CD4-positive, alpha-beta T cell (primary cell): ENCODE measurements at regions not wholly inside any gene's neighbourhood (a gene's known extent, or its start where the extent isn't known, plus 50 kb on each side); places are given as distances from the start of the nearest gene placed in this dataset.

Experiments used
- ATAC-seq: fragments of 200-7000 bp; cut with Tn5 transposase; one replicate; pipeline ENCODE4 v1.10.0; 2022; ENCODE audit warnings: mild to moderate bottlenecking; ENCODE audit not compliant: poor library complexity
- CTCF ChIA-PET: fragments of 350-600 bp; sonication (Branson Sonifier 250); formaldehyde crosslinking; loops from one replicate; lab custom pipeline; 2021; ENCODE audit warnings: antibody characterized with exemption, inconsistent platforms; lab: Charles Lee
- POLR2A ChIA-PET: fragments of 350-600 bp; sonication (Branson Sonifier 250); formaldehyde crosslinking; loops from one replicate; lab custom pipeline; 2021; ENCODE audit warnings: antibody characterized with exemption, inconsistent platforms; lab: Charles Lee
- DNase-seq, 14 experiments: peaks; one replicate each; pipeline ENCODE4 v3.0.0-alpha.2; 2013 to 2020; ENCODE audit warnings: mixed read lengths in 2 of 14
- H3K27ac ChIP-seq, 2 donors: one replicate each; pipeline versions ENCODE4 v1.5.1 to v1.7.0; 2013; ENCODE audit warnings: low read length in 2 of 2, low read depth in 1 of 2, mild to moderate bottlenecking in 1 of 2
- H3K27me3 ChIP-seq, 2 experiments: 1 replicate in 1 of 2; 2 replicates in 1 of 2; pipeline versions ENCODE4 v1.6.1 to v1.7.0; 2013; ENCODE audit warnings: low read length in 2 of 2, control low read depth in 1 of 2, mild to moderate bottlenecking in 1 of 2, moderate library complexity in 1 of 2; ENCODE audit not compliant: insufficient read depth in 2 of 2, control insufficient read depth in 1 of 2
- H3K36me3 ChIP-seq: one replicate; pipeline ENCODE4 v1.6.1; 2013; ENCODE audit warnings: low read length, control low read depth; ENCODE audit not compliant: insufficient read depth
- H3K4me1 ChIP-seq: one replicate; pipeline ENCODE4 v1.6.1; 2013; ENCODE audit warnings: low read length, control low read depth; ENCODE audit not compliant: insufficient read depth
- H3K4me3 ChIP-seq: one replicate; pipeline ENCODE4 v1.5.1; 2013; ENCODE audit warnings: mild to moderate bottlenecking, low read length, moderate library complexity
- H3K9me3 ChIP-seq, 2 experiments: 1 replicate in 1 of 2; 2 replicates in 1 of 2; pipeline versions ENCODE4 v1.6.1 to v1.7.0; 2013; ENCODE audit warnings: low read length in 2 of 2, mild to moderate bottlenecking in 2 of 2, control low read depth in 1 of 2, moderate library complexity in 1 of 2; ENCODE audit not compliant: control insufficient read depth in 1 of 2, insufficient read depth in 1 of 2
- H3K27ac Mint-ChIP-seq: one replicate; pipeline ENCODE4 v1.8.0; 2020; ENCODE audit warnings: mixed read lengths
- H3K27me3 Mint-ChIP-seq: one replicate; pipeline ENCODE4 v1.8.0; 2021; ENCODE audit warnings: mixed read lengths
- H3K36me3 Mint-ChIP-seq: one replicate; pipeline ENCODE4 v1.8.0; 2021; ENCODE audit warnings: low read depth, mixed read lengths
- H3K4me1 Mint-ChIP-seq: one replicate; pipeline ENCODE4 v1.8.0; 2021; ENCODE audit warnings: low read depth, mixed read lengths
- H3K4me3 Mint-ChIP-seq: one replicate; pipeline ENCODE4 v1.8.0; 2020; ENCODE audit warnings: mild to moderate bottlenecking, mixed read lengths
- H3K9me3 Mint-ChIP-seq: one replicate; pipeline ENCODE4 v1.8.0; 2020; ENCODE audit warnings: mixed read lengths
- intact Hi-C, 2 experiments: fragments of 100-400 bp; cut with DNase I in 1 of 2; cut with micrococcal nuclease in 1 of 2; formaldehyde crosslinking; loops; one replicate each; pipeline versions ENCODE4 v1.15.1 to v1.9.0; 2023 to 2025; cut with DNase I, micrococcal nuclease
- TF ChIP-seq, protein P1 (sequence below): fragments of 200-600 bp; IDR thresholded peaks from one replicate; pipeline ENCODE4 v1.8.0; 2022; ENCODE audit warnings: antibody characterized with exemption, mild to moderate bottlenecking

DNA sequence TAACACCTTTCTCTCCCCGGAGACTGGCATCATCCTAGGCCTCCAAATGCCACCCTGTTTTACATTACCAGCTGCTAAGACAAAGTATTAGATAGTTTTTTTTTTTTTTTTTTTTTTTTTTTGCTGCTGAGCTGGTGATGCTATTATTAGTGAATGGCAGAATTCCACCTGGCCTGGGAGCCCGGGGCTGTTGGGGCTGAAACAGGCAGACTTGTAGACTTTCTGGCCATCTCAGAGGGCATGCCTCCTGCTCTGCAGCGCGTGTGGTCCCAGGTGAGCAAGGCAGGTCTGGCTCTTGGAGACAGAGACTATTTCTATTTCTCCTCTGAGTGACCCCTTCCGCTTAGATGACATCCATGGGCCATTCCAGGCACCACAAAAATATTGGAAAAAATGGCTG lies 104.2 kb downstream of the EMX2 start:
- peaks cover 0 to 7% of the 10 kb centered on the region in 2 experiments for H3K27me3 ChIP-seq
- intact Hi-C loops, result no loop called here
- ChIA-PET POLR2A (interaction anchor here (0.9 kb wide), 1 partner anchor 15 kb away, joined by 3 read pairs; no protein-coding TSS in a partner anchor), CTCF (no interaction called here)
- DNase-seq, result no peak
- H3K27ac ChIP-seq, result no peak overlapping the region
- H3K36me3 Mint-ChIP-seq, result no peaks in the 10 kb centered on the region
- no peak overlapping the region for H3K27ac Mint-ChIP-seq
- no peaks in the 10 kb centered on the region for H3K4me1 Mint-ChIP-seq
- peaks cover 4% of the 10 kb centered on the region for H3K9me3 Mint-ChIP-seq
- TF ChIP-seq, protein P1, sequence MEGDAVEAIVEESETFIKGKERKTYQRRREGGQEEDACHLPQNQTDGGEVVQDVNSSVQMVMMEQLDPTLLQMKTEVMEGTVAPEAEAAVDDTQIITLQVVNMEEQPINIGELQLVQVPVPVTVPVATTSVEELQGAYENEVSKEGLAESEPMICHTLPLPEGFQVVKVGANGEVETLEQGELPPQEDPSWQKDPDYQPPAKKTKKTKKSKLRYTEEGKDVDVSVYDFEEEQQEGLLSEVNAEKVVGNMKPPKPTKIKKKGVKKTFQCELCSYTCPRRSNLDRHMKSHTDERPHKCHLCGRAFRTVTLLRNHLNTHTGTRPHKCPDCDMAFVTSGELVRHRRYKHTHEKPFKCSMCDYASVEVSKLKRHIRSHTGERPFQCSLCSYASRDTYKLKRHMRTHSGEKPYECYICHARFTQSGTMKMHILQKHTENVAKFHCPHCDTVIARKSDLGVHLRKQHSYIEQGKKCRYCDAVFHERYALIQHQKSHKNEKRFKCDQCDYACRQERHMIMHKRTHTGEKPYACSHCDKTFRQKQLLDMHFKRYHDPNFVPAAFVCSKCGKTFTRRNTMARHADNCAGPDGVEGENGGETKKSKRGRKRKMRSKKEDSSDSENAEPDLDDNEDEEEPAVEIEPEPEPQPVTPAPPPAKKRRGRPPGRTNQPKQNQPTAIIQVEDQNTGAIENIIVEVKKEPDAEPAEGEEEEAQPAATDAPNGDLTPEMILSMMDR, result no peak
- H3K9me3 ChIP-seq, result peaks cover 0 to 8% of the 10 kb centered on the region in 2 experiments
- H3K27me3 Mint-ChIP-seq, result peaks cover 26% of the 10 kb centered on the region
- no peak overlapping the region for H3K4me3 Mint-ChIP-seq
- no peaks in the 10 kb centered on the region for H3K4me1 ChIP-seq
- no peaks in the 10 kb centered on the region for H3K36me3 ChIP-seq
- no peak overlapping the region for H3K4me3 ChIP-seq
- no peak for ATAC-seq

DNA sequence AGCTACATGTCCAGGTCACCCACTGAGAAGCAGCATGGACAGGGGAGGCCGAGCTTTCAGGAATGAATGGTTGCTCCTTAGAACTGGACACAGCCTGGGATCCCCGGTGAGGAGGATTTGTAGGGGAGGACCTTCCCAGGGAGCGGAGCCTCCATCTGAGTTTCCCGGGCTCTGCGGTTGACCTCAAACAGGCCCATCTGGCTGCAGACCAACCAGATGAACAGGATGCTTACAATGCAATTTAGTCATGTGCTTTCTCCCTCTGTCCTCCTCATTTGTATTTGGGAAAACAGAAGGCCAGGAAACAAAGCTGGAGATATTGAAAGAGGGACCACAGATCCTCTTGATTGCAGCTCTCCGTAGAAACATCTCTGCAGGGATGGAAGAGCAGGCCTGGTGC lies 104.8 kb downstream of the EMX2 start:
- CTCF ChIA-PET, result no interaction called here
- no peaks in the 10 kb centered on the region for H3K36me3 ChIP-seq
- H3K27ac Mint-ChIP-seq, result no peak overlapping the region
- peaks cover 0 to 7% of the 10 kb centered on the region in 2 experiments for H3K27me3 ChIP-seq
- intact Hi-C loops, result no loop called here
- H3K9me3 Mint-ChIP-seq, result peaks cover 4% of the 10 kb centered on the region
- H3K9me3 ChIP-seq, result peaks cover 0 to 8% of the 10 kb centered on the region in 2 experiments
- no peak overlapping the region for H3K4me3 ChIP-seq
- POLR2A ChIA-PET, result no interaction called here
- H3K36me3 Mint-ChIP-seq, result no peaks in the 10 kb centered on the region
- H3K27me3 Mint-ChIP-seq, result peaks cover 21% of the 10 kb centered on the region
- no peaks in the 10 kb centered on the region for H3K4me1 Mint-ChIP-seq
- DNase-seq, result no peak
- no peak overlapping the region for H3K4me3 Mint-ChIP-seq
- TF ChIP-seq, protein P1, result no peak
- no peak for ATAC-seq
- H3K4me1 ChIP-seq, result no peaks in the 10 kb centered on the region
- H3K27ac ChIP-seq, result no peak overlapping the region

DNA sequence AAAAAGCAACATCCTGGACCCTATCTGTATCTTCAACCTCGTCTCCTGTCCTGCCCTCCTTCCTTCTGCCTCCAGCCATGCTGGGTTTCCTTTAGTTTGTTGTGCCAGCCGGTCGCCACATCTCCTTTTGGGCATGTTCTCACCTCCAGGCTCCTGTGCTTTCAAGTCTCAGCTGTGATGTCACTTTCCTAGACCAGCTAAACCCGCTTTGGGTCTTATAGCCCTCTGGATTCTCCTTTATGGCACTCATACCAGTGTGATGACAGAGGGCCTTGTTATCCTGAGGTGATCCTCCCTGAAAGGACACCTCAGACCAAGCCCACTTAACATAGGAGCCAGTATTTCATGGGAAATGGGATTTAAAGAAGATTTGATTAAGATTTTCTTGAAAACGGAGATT lies 108.6 kb downstream of the EMX2 start:
- intact Hi-C loops, result no loop called here
- CTCF ChIA-PET, result no interaction called here
- DNase-seq, result no peak

More for the DNA sequence above, 108.6 kb downstream of the EMX2 start:
- no peak for ATAC-seq
- Mint-ChIP-seq H3K36me3 (no peaks in the 10 kb centered on the region), H3K27me3 (peaks cover 3% of the 10 kb centered on the region), H3K4me1 (no peaks in the 10 kb centered on the region), H3K4me3 (no peak overlapping the region), H3K27ac (no peak overlapping the region), H3K9me3 (peaks cover 8% of the 10 kb centered on the region)
- TF ChIP-seq, protein P1, result no peak
- no peaks in the 10 kb centered on the region for H3K4me1 ChIP-seq
- H3K27ac ChIP-seq, result no peak overlapping the region
- H3K4me3 ChIP-seq, result no peak overlapping the region
- peaks cover 0 to 3% of the 10 kb centered on the region in 2 experiments for H3K27me3 ChIP-seq
- POLR2A ChIA-PET, result no interaction called here
- H3K9me3 ChIP-seq, result peaks cover 0 to 8% of the 10 kb centered on the region in 2 experiments
- H3K36me3 ChIP-seq, result no peaks in the 10 kb centered on the region
